SU-DHL-6 (cell line): ENCODE measurements at regions not wholly inside any gene's neighbourhood (a gene's known extent, or its start where the extent isn't known, plus 50 kb on each side); places are given as distances from the start of the nearest gene placed in this dataset.
"Not testable (repeated sequence)": the region's sequence is repeated elsewhere in the genome, so short reads cannot be mapped to it uniquely, and the experiment has no call there.

Source experiments
- H2AFZ ChIP-seq: fragments of 200-600 bp; sonication (generic); 2 replicates; pipeline ENCODE4 v1.6.1; 2014; ENCODE audit warnings: low read depth, mild to moderate bottlenecking, moderate library complexity, mixed read lengths, antibody characterized with exemption, low read length; ENCODE audit not compliant: severe bottlenecking
- H3F3A ChIP-seq: fragments of 200-600 bp; shearing (Covaris generic); 2 replicates; pipeline ENCODE4 v1.6.0; 2016; ENCODE audit warnings: antibody characterized with exemption, mild to moderate bottlenecking; ENCODE audit not compliant: insufficient read depth
- H3K27ac ChIP-seq: fragments of 200-600 bp; sonication (generic); 2 replicates; pipeline ENCODE4 v1.5.1; 2016; ENCODE audit warnings: low read depth, mild to moderate bottlenecking, low read length, moderate library complexity, mixed read lengths
- H3K27me3 ChIP-seq: fragments of 200-600 bp; sonication (generic), shearing (Covaris generic); 2 replicates; pipeline ENCODE4 v1.6.0; 2014; ENCODE audit warnings: mild to moderate bottlenecking, low read length
- H3K36me3 ChIP-seq: fragments of 200-600 bp; sonication (generic); 2 replicates; pipeline ENCODE4 v1.6.1; 2014; ENCODE audit warnings: mild to moderate bottlenecking, low read length, mixed read lengths
- H3K4me2 ChIP-seq: fragments of 300-600, 200-600 bp; shearing (Covaris generic), sonication (generic); 2 replicates; pipeline ENCODE4 v1.6.0; 2014; ENCODE audit warnings: low read length, low read depth, mild to moderate bottlenecking; ENCODE audit not compliant: poor library complexity, severe bottlenecking
- H3K4me3 ChIP-seq: fragments of 200-600 bp; sonication (generic); 2 replicates; pipeline ENCODE4 v1.5.1; 2014; ENCODE audit warnings: antibody characterized with exemption, low read length, mild to moderate bottlenecking, mixed read lengths; ENCODE audit not compliant: insufficient read depth, poor library complexity, severe bottlenecking
- H3K79me2 ChIP-seq: fragments of 200-600 bp; sonication (generic); 2 replicates; pipeline ENCODE4 v1.6.1; 2014; ENCODE audit warnings: mild to moderate bottlenecking, low read length, moderate library complexity; ENCODE audit not compliant: insufficient read depth
- H3K9ac ChIP-seq: fragments of 200-600 bp; sonication (generic); 2 replicates; pipeline ENCODE4 v1.7.0; 2014; ENCODE audit warnings: mild to moderate bottlenecking, low read length
- H3K9me2 ChIP-seq: fragments of 200-600 bp; sonication (generic); replicated peaks from 2 replicates; pipeline ENCODE4 v1.6.1; 2014; ENCODE audit warnings: low read length; ENCODE audit not compliant: insufficient read depth
- H3K9me3 ChIP-seq: fragments of 200-600 bp; sonication (generic); 2 replicates; pipeline ENCODE4 v1.6.1; 2014; ENCODE audit warnings: low read length, mixed read lengths; ENCODE audit not compliant: insufficient read depth
- H4K20me1 ChIP-seq: fragments of 200-600 bp; sonication (generic); 2 replicates; pipeline ENCODE4 v1.6.1; 2014; ENCODE audit warnings: low read depth, mild to moderate bottlenecking, antibody characterized with exemption, low read length, moderate library complexity, mixed read lengths
- CTCF ChIP-seq: fragments of 200-600 bp; sonication (generic); IDR thresholded peaks from one replicate; pipeline ENCODE4 v1.5.1; 2017; ENCODE audit warnings: antibody characterized with exemption, mild to moderate bottlenecking, low read length, moderate library complexity; ENCODE audit not compliant: insufficient read depth, poor library complexity, severe bottlenecking
- EZH2phosphoT487 ChIP-seq: fragments of 200-600 bp; sonication (generic), shearing (Covaris generic); conservative IDR thresholded peaks from 2 replicates; pipeline ENCODE4 v1.6.1; 2018; ENCODE audit warnings: mild to moderate bottlenecking, antibody characterized with exemption, low read length, moderate library complexity, mixed read lengths

- TF ChIP-seq CTCF (no peak), EZH2phosphoT487 (no peak)
- H3K9ac ChIP-seq: no peak overlapping the region
- no peak overlapping the region for H3K4me2 ChIP-seq
- H3K79me2 ChIP-seq: no peaks in the 10 kb centered on the region
- no peaks in the 10 kb centered on the region for H3F3A ChIP-seq
- H3K36me3 ChIP-seq: no peaks in the 10 kb centered on the region
- no peaks in the 10 kb centered on the region for H3K9me3 ChIP-seq
- H3K27ac ChIP-seq: no peak overlapping the region
- no peak overlapping the region for H3K4me3 ChIP-seq
- no peaks in the 10 kb centered on the region for H4K20me1 ChIP-seq
- H2AFZ ChIP-seq: no peak overlapping the region
- no peaks in the 10 kb centered on the region for H3K27me3 ChIP-seq
- H3K9me2 ChIP-seq: no peaks in the 10 kb centered on the region
These were observed 356.5 kb downstream of the TBL1XR1 start for GRCh38 chr3:176840641-176841286.

GRCh38 chr3:176839901-176840300, 357.4 kb downstream of the TBL1XR1 start:
- H3K36me3 ChIP-seq: no peaks in the 10 kb centered on the region

GRCh38 chr3:176839466-176839865, 357.8 kb downstream of the TBL1XR1 start:
- no peaks in the 10 kb centered on the region for H3K9me2 ChIP-seq
- no peak overlapping the region for H3K4me2 ChIP-seq
- no peak overlapping the region for H2AFZ ChIP-seq
- H3K27me3 ChIP-seq: no peaks in the 10 kb centered on the region
- no peaks in the 10 kb centered on the region for H3K36me3 ChIP-seq
- no peaks in the 10 kb centered on the region for H3K9me3 ChIP-seq
- H3K27ac ChIP-seq: no peak overlapping the region
- TF ChIP-seq CTCF (no peak), EZH2phosphoT487 (no peak)
- no peaks in the 10 kb centered on the region for H3K79me2 ChIP-seq
- H3K4me3 ChIP-seq: no peak overlapping the region
- no peaks in the 10 kb centered on the region for H3F3A ChIP-seq
- no peak overlapping the region for H3K9ac ChIP-seq
- no peaks in the 10 kb centered on the region for H4K20me1 ChIP-seq

More at GRCh38 chr3:176839901-176840300, 357.4 kb downstream of the TBL1XR1 start:
- Histone ChIP-seq H3K9ac (no peak overlapping the region), H3K4me2 (no peak overlapping the region), H3K9me3 (no peaks in the 10 kb centered on the region), H3K27me3 (no peaks in the 10 kb centered on the region), H4K20me1 (no peaks in the 10 kb centered on the region), H3K27ac (no peak overlapping the region), H3K4me3 (no peak overlapping the region), H3F3A (no peaks in the 10 kb centered on the region), H3K9me2 (no peaks in the 10 kb centered on the region), H2AFZ (no peak overlapping the region), H3K79me2 (no peaks in the 10 kb centered on the region)
- no peak for TF ChIP-seq CTCF

GRCh38 chr3:176827244-176827643, 370.0 kb downstream of the TBL1XR1 start:
- H2AFZ ChIP-seq, H3K9me3 ChIP-seq, H3K4me3 ChIP-seq, H4K20me1 ChIP-seq, H3K27me3 ChIP-seq, H3K4me2 ChIP-seq, H3K27ac ChIP-seq, H3K9ac ChIP-seq, H3K79me2 ChIP-seq, H3K9me2 ChIP-seq, H3K36me3 ChIP-seq, H3F3A ChIP-seq: not testable (repeated sequence)
